SK-N-SH (cell line): ENCODE measurements at regions not wholly inside any gene's neighbourhood (a gene's known extent, or its start where the extent isn't known, plus 50 kb on each side); places are given as distances from the start of the nearest gene placed in this dataset.

Experiments
- CTCF ChIA-PET: fragments of 300-600, 350-600 bp; formaldehyde crosslinking; extraction: SDS; loops from one replicate; lab custom pipeline; 2021; lab: Yijun Ruan, JAX
- POLR2A ChIA-PET: fragments of 350-600 bp; sonication (Branson Sonifier 250); formaldehyde crosslinking; extraction: SDS; loops from one replicate; lab custom pipeline; 2020; ENCODE audit warnings: antibody characterized with exemption, inconsistent platforms; lab: Yijun Ruan, JAX
- DNase-seq: peaks from one replicate; pipeline ENCODE4 v3.0.0; 2012
- H2AFZ ChIP-seq: fragments of 200-600 bp; sonication (generic); 2 replicates; pipeline ENCODE4 v1.8.1; 2016; ENCODE audit warnings: antibody characterized with exemption, mild to moderate bottlenecking, low read depth
- H3F3A ChIP-seq: fragments of 200-600 bp; sonication (generic); replicated peaks from 2 replicates; pipeline ENCODE3; 2016; ENCODE audit warnings: antibody characterized with exemption, mild to moderate bottlenecking; ENCODE audit not compliant: insufficient read depth
- H3K27ac ChIP-seq, 2 experiments: fragments of 200-500 bp in 1 of 2; fragments of 200-600 bp in 1 of 2; sonication (Bioruptor generic) in 1 of 2; sonication (generic), shearing (Covaris generic) in 1 of 2; 2 replicates each; pipeline versions ENCODE4 v1.5.1 to v1.6.1; 2014 to 2016; ENCODE audit warnings: low read depth in 2 of 2, inconsistent platforms in 1 of 2, low read length in 1 of 2, mild to moderate bottlenecking in 1 of 2, mixed read lengths in 1 of 2
- H3K27me3 ChIP-seq: fragments of 200-600 bp; sonication (generic), shearing (Covaris generic); 2 replicates; pipeline ENCODE4 v1.6.1; 2016; ENCODE audit warnings: mixed run types; ENCODE audit not compliant: insufficient read depth
- H3K36me3 ChIP-seq, 2 experiments: fragments of 200-500 bp in 1 of 2; fragments of 200-600 bp in 1 of 2; sonication (Bioruptor generic) in 1 of 2; sonication (generic) in 1 of 2; replicated peaks in 1 of 2; 2 replicates each; pipeline versions ENCODE3 to v1.5.1; 2014 to 2016; ENCODE audit warnings: low read length in 1 of 2, mild to moderate bottlenecking in 1 of 2; ENCODE audit not compliant: insufficient read depth in 2 of 2, control insufficient read depth in 1 of 2
- H3K4me1 ChIP-seq, 2 experiments: fragments of 200-500 bp in 1 of 2; fragments of 200-600 bp in 1 of 2; sonication (Bioruptor generic) in 1 of 2; sonication (generic), shearing (Covaris generic) in 1 of 2; 2 replicates each; pipeline versions ENCODE4 v1.5.1 to v1.6.1; 2014 to 2016; ENCODE audit warnings: low read depth in 1 of 2, low read length in 1 of 2, mixed run types in 1 of 2; ENCODE audit not compliant: insufficient read depth in 2 of 2, control insufficient read depth in 1 of 2
- H3K4me2 ChIP-seq: fragments of 200-600 bp; sonication (generic), shearing (Covaris generic); 2 replicates; pipeline ENCODE4 v1.6.1; 2017; ENCODE audit warnings: mixed run types
- H3K4me3 ChIP-seq, 2 experiments: fragments of 200-500 bp in 1 of 2; fragments of 200-600 bp in 1 of 2; sonication (Bioruptor generic) in 1 of 2; sonication (generic), shearing (Covaris generic) in 1 of 2; 2 replicates each; pipeline versions ENCODE4 v1.5.1 to v1.8.1; 2014 to 2016; ENCODE audit warnings: low read depth in 2 of 2, inconsistent platforms in 1 of 2, low read length in 1 of 2, mild to moderate bottlenecking in 1 of 2, mixed read lengths in 1 of 2, moderate library complexity in 1 of 2
- H3K79me2 ChIP-seq: fragments of 200-600 bp; sonication (generic); 2 replicates; pipeline ENCODE4 v1.8.1; 2017; ENCODE audit warnings: mild to moderate bottlenecking; ENCODE audit not compliant: insufficient read depth
- H3K9ac ChIP-seq: fragments of 200-600 bp; sonication (generic); 2 replicates; pipeline ENCODE4 v1.6.1; 2017; ENCODE audit warnings: mixed run types
- H3K9me2 ChIP-seq: fragments of 200-600 bp; sonication (generic); 2 replicates; pipeline ENCODE4 v1.6.1; 2017; ENCODE audit warnings: mixed run types
- H3K9me3 ChIP-seq: fragments of 200-600 bp; sonication (generic); 2 replicates; pipeline ENCODE4 v1.6.1; 2017; ENCODE audit warnings: mixed run types, mild to moderate bottlenecking, moderate library complexity
- H4K20me1 ChIP-seq: fragments of 200-600 bp; sonication (generic); 2 replicates; pipeline ENCODE4 v1.6.1; 2017; ENCODE audit warnings: mild to moderate bottlenecking, mixed run types; ENCODE audit not compliant: insufficient read depth
- EZH2phosphoT487 ChIP-seq: fragments of 200-600 bp; sonication (generic); IDR thresholded peaks from 2 replicates; pipeline ENCODE4 v1.6.1; 2017; ENCODE audit warnings: low read depth, mixed run types, mild to moderate bottlenecking, antibody characterized with exemption, moderate library complexity, borderline replicate concordance
- FOXJ3 ChIP-seq: sonication (generic); formaldehyde crosslinking; IDR thresholded peaks from 2 replicates; pipeline ENCODE4 v1.5.1; 2020; ENCODE audit warnings: mild to moderate bottlenecking, missing genetic modification reagents
- GATA2 ChIP-seq: sonication (generic); formaldehyde crosslinking; IDR thresholded peaks from 2 replicates; pipeline ENCODE4 v1.5.0; 2020; ENCODE audit warnings: mild to moderate bottlenecking, missing genetic modification reagents
- POLR2AphosphoS5 ChIP-seq: IDR thresholded peaks from 2 replicates; pipeline ENCODE4 v1.6.1; 2012; ENCODE audit warnings: low read depth, low read length
- RAD21 ChIP-seq: IDR thresholded peaks from 2 replicates; pipeline ENCODE4 v1.6.1; 2012; ENCODE audit warnings: mild to moderate bottlenecking, low read length
- RCOR1 ChIP-seq: fragments of 150-350 bp; IDR thresholded peaks from 2 replicates; pipeline ENCODE4 v1.6.1; 2017; ENCODE audit warnings: antibody characterized with exemption, low read length
- RFX5 ChIP-seq: IDR thresholded peaks from 2 replicates; pipeline ENCODE4 v1.6.1; 2012; ENCODE audit warnings: mild to moderate bottlenecking, improper control_type of control experiment, low read length
- RXRA ChIP-seq: IDR thresholded peaks from 2 replicates; pipeline ENCODE4 v1.4.0; 2012; ENCODE audit warnings: low read depth, mild to moderate bottlenecking, borderline replicate concordance
- SMC3 ChIP-seq: IDR thresholded peaks from 2 replicates; pipeline ENCODE4 v1.6.1; 2012; ENCODE audit warnings: low read depth, low read length, improper control_type of control experiment
- TAF1 ChIP-seq: IDR thresholded peaks from 2 replicates; pipeline ENCODE4 v1.6.1; 2012; ENCODE audit warnings: low read depth, mild to moderate bottlenecking, low read length, moderate library complexity, borderline replicate concordance
- whole genome bisulfite sequencing: methylation state at CpG from one replicate; pipeline ENCODE4 v1.1.6; 2017; ENCODE audit warnings: low lambda C conversion rate; 5-methylcytosine and 5-hydroxymethylcytosine counted together
- TF ChIP-seq, protein P1 (sequence below): fragments of 200-600 bp; sonication (generic); IDR thresholded peaks from 2 replicates; pipeline ENCODE4 v1.6.1; 2017; ENCODE audit warnings: antibody characterized with exemption, mild to moderate bottlenecking, moderate library complexity
- TF ChIP-seq, protein P2 (sequence below): IDR thresholded peaks from 2 replicates; pipeline ENCODE4 v1.4.0; 2012; ENCODE audit warnings: low read depth, borderline replicate concordance
- TF ChIP-seq, protein P3 (sequence below): IDR thresholded peaks from 2 replicates; pipeline ENCODE4 v1.6.1; 2012; ENCODE audit warnings: mild to moderate bottlenecking, low read depth, low read length, moderate library complexity

DNA sequence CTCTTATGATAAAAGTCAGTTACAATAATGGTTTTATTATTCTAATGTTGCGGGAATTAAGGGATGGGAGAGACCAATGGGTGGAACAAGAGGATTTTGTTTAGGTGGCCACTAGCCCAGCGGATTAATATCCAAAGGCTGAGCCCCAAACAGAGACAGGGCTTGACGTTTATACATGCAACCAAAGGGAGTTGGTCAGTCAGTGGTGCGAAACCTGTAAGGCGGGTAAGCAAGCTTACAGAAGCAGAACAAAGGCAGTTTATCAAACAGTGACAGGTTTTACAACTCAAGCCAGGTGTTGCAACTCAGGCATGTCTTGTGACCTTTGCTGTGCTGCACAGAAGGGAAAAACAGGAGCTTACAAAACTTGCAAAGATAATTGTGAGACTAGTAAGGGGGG, 622.9 kb upstream of the MBL2 start (continued):
- TF ChIP-seq, protein P1, sequence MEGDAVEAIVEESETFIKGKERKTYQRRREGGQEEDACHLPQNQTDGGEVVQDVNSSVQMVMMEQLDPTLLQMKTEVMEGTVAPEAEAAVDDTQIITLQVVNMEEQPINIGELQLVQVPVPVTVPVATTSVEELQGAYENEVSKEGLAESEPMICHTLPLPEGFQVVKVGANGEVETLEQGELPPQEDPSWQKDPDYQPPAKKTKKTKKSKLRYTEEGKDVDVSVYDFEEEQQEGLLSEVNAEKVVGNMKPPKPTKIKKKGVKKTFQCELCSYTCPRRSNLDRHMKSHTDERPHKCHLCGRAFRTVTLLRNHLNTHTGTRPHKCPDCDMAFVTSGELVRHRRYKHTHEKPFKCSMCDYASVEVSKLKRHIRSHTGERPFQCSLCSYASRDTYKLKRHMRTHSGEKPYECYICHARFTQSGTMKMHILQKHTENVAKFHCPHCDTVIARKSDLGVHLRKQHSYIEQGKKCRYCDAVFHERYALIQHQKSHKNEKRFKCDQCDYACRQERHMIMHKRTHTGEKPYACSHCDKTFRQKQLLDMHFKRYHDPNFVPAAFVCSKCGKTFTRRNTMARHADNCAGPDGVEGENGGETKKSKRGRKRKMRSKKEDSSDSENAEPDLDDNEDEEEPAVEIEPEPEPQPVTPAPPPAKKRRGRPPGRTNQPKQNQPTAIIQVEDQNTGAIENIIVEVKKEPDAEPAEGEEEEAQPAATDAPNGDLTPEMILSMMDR: no peak
- TF ChIP-seq RAD21 (no peak), EZH2phosphoT487 (no peak), RCOR1 (no peak), SMC3 (no peak), RFX5 (no peak), GATA2 (CRISPR knock-in tag) (no peak), TAF1 (no peak), FOXJ3 (CRISPR knock-in tag) (no peak)
- TF ChIP-seq, protein P2, sequence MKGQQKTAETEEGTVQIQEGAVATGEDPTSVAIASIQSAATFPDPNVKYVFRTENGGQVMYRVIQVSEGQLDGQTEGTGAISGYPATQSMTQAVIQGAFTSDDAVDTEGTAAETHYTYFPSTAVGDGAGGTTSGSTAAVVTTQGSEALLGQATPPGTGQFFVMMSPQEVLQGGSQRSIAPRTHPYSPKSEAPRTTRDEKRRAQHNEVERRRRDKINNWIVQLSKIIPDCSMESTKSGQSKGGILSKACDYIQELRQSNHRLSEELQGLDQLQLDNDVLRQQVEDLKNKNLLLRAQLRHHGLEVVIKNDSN: no peak
- TF ChIP-seq, all 33 proteins: peak for 0

DNA sequence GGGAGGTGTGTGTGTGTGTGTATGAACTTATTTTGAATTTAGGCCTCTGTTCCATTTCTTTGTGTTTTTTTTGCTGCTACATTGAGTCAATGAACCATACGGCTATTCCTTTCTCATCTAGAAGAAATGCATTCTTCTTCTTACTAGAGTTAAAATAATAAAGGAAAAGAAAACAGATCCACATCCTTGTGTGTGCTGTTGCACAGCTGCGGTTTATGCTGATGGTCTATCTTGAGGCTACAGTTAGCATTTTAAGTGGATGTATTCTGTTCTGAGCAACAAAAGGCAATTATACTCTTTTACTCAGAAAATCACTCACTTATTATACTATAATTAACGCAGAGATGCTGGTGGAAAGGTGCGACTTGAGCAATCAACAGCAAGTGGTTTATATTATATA, 615.0 kb upstream of the MBL2 start:
- ChIA-PET CTCF (no interaction called here), POLR2A (no interaction called here)
- no peaks in the 10 kb centered on the region for H4K20me1 ChIP-seq
- H3K4me2 ChIP-seq: no peak overlapping the region
- H3K4me3 ChIP-seq: no peak overlapping the region
- H3K36me3 ChIP-seq: no peaks in the 10 kb centered on the region
- no peaks in the 10 kb centered on the region for H3K79me2 ChIP-seq
- H3K9ac ChIP-seq: no peak overlapping the region
- H3K4me1 ChIP-seq: no peaks in the 10 kb centered on the region; a peak in 1 of 4 replicates
- no peak overlapping the region for H2AFZ ChIP-seq
- no peak overlapping the region for H3K27ac ChIP-seq
- no peaks in the 10 kb centered on the region for H3F3A ChIP-seq
- no peaks in the 10 kb centered on the region for H3K27me3 ChIP-seq
- no peaks in the 10 kb centered on the region for H3K9me2 ChIP-seq
- no peaks in the 10 kb centered on the region for H3K9me3 ChIP-seq
- TF ChIP-seq RXRA (no peak), POLR2AphosphoS5 (no peak)
- TF ChIP-seq, protein P3, sequence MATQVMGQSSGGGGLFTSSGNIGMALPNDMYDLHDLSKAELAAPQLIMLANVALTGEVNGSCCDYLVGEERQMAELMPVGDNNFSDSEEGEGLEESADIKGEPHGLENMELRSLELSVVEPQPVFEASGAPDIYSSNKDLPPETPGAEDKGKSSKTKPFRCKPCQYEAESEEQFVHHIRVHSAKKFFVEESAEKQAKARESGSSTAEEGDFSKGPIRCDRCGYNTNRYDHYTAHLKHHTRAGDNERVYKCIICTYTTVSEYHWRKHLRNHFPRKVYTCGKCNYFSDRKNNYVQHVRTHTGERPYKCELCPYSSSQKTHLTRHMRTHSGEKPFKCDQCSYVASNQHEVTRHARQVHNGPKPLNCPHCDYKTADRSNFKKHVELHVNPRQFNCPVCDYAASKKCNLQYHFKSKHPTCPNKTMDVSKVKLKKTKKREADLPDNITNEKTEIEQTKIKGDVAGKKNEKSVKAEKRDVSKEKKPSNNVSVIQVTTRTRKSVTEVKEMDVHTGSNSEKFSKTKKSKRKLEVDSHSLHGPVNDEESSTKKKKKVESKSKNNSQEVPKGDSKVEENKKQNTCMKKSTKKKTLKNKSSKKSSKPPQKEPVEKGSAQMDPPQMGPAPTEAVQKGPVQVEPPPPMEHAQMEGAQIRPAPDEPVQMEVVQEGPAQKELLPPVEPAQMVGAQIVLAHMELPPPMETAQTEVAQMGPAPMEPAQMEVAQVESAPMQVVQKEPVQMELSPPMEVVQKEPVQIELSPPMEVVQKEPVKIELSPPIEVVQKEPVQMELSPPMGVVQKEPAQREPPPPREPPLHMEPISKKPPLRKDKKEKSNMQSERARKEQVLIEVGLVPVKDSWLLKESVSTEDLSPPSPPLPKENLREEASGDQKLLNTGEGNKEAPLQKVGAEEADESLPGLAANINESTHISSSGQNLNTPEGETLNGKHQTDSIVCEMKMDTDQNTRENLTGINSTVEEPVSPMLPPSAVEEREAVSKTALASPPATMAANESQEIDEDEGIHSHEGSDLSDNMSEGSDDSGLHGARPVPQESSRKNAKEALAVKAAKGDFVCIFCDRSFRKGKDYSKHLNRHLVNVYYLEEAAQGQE: no peak
- TF ChIP-seq, protein P2: no peak
- WGBS: 68% methylated on average over 4 of the region's 4 CpGs
- DNase-seq: no peak
